WI38 (cell line): ENCODE measurements at regions not wholly inside any gene's neighbourhood (a gene's known extent, or its start where the extent isn't known, plus 50 kb on each side); places are given as distances from the start of the nearest gene placed in this dataset.

Experiments used
- H3K4me3 ChIP-seq: 2 replicates; pipeline ENCODE4 v1.5.1; 2011; ENCODE audit warnings: low read depth, mild to moderate bottlenecking, control low read depth, low read length
- TF ChIP-seq, protein P1 (sequence below): IDR thresholded peaks from 2 replicates; pipeline ENCODE4 v1.5.1; 2012; ENCODE audit warnings: low read depth, mild to moderate bottlenecking, control low read depth, low read length

DNA sequence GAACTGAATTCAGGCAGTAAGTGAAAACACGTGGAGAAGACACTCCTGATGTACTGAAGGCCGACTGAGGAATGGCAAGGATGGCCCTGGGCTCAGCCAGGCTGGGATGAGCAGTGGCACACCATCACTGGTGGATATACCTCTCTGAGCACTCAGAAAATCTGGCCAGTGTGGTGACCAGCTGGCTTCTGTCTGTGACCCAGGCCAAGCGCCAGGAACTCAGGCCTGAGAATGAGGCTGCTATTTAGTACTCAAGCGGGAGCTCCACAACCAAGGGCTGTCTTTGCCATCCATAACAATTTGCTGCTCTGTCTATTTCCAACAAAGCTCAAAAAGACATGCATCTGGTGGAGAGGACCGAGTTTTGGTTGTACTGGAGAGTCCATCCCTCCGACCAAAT lies 586.3 kb downstream of the BCL11B start:
- TF ChIP-seq, protein P1, sequence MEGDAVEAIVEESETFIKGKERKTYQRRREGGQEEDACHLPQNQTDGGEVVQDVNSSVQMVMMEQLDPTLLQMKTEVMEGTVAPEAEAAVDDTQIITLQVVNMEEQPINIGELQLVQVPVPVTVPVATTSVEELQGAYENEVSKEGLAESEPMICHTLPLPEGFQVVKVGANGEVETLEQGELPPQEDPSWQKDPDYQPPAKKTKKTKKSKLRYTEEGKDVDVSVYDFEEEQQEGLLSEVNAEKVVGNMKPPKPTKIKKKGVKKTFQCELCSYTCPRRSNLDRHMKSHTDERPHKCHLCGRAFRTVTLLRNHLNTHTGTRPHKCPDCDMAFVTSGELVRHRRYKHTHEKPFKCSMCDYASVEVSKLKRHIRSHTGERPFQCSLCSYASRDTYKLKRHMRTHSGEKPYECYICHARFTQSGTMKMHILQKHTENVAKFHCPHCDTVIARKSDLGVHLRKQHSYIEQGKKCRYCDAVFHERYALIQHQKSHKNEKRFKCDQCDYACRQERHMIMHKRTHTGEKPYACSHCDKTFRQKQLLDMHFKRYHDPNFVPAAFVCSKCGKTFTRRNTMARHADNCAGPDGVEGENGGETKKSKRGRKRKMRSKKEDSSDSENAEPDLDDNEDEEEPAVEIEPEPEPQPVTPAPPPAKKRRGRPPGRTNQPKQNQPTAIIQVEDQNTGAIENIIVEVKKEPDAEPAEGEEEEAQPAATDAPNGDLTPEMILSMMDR, result no peak
- H3K4me3 ChIP-seq, result no peak overlapping the region

DNA sequence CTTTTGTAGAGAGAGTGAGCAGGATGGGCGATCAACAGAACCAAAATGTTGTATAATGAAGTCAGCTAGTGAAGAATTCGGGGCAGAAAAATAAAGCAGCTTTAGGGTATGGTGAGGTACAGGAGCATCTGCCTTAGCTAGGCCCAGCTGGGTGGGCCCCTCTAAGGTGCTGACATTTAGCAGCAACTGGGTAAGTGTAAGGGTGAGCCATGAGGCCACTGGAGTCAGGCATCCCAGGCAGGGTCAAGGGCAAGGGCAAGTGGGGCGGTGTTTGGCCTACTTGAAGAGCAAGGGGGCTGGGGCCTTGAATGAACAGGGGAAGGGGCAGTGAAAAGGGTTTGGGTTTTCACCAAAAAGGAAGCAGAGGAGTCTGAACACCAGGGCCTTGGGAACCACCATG lies 583.6 kb downstream of the BCL11B start:
- H3K4me3 ChIP-seq, result no peak overlapping the region
- TF ChIP-seq, protein P1, result no peak

DNA sequence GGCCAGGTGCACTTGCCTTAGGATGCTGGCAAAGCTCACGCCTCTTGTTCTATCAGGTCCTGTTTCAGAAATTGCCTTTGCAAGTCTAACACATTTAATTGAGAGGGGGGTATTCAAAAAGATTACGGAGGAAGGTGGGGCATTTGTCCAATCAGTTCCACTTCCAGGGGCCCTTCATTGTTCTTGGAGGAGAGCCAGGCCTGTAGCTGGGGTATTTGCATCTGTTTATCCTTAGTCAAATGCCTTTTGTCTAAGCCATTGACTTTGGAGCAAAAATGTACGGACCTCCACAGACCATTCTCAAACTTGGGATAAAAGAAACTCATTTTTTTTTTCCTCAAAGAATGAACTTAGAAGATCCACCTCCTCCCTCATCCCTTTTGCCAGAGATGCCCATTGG lies 582.0 kb downstream of the BCL11B start:
- H3K4me3 ChIP-seq, result no peak overlapping the region
- TF ChIP-seq, protein P1, result no peak

DNA sequence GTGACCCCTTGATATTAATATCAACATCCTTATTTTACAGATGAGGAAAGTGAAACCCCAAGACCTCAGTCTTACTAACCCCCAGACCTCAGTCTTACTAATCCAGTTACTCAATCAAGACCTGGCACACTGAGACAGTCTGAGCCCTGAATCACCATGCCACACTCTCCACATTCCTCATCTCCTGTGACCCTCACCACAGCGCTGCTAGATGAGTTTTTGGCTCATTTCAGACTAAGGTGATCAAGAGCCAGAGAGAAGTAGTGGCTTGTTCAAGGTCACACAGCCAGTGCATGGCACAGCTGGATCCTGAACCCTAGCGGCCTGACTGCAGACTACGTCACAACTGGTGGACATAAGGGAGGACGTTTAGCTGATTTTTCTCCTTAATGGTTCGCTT lies 579.2 kb downstream of the BCL11B start:
- H3K4me3 ChIP-seq, result no peak overlapping the region
- TF ChIP-seq, protein P1, result no peak

DNA sequence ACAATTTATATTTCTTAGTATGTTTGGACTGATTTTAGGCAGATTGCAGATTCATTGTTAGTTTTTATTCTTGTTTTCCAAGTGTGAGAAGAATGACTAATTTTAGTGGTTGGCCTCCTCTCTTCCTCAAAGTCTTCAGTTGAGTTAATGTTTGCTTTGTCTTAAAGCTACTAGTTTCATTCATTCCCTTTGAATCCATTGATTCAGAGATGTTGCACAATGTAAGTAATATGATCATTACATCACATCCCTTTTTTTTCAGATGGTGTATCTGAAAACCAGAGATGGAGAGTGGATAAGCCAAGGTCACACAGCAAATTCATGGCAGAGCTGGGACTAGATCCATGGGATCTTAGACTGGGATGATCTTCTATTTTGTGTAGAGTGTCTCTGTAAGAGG lies 577.5 kb downstream of the BCL11B start:
- TF ChIP-seq, protein P1, result no peak
- H3K4me3 ChIP-seq, result no peak overlapping the region

DNA sequence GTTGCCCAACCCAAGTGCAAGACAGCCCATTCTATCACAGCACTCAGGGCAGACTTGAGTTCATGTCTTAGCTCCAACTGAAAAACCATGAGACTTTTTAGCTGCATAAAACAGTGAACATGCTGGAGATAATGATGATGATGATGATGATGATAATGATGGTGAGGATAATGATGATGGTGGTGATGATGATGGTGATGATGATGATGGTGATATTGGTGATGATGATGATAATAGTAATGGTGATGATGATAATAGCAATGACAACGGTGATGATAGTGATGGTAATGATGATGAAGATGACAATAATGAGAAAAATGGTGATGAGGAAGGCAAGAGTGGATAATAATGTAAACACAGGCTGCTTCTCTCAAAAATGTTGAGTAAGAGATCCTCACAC lies 576.2 kb downstream of the BCL11B start:
- TF ChIP-seq, protein P1, result no peak
- H3K4me3 ChIP-seq, result no peak overlapping the region

DNA sequence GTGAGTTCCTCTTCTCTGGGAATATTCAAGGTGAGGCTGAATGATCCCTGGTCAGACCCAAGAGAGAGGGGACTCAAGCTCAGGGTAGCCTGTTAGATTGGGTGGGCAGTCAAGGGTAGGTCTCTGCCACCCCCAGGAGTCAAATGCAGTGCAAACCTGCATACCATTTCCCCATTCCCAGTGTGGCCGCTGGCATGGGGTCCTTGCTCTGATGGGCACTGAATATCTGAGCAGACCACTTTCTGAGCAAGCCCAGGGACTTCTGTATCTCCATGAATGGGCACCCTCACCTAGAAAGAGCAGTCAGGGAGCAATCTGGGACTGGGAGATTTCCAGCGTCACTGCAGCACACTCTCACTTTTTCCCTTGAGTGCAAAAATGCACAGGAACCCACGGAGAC lies 573.7 kb downstream of the BCL11B start:
- TF ChIP-seq, protein P1, result no peak
- H3K4me3 ChIP-seq, result no peak overlapping the region
